Body of pancreas (tissue), 4 donors: ENCODE measurements at regions not wholly inside any gene's neighbourhood (a gene's known extent, or its start where the extent isn't known, plus 50 kb on each side); places are given as distances from the start of the nearest gene placed in this dataset.

ENCODE experiments used
- CTCF ChIP-seq, 7 experiments: fragments of 450-650 bp in 4 of 7; fragments of 200-600 bp in 3 of 7; sonication (generic) in 3 of 7; IDR thresholded peaks; one replicate each; pipeline ENCODE4 v1.5.1; 2016 to 2019; ENCODE audit warnings: antibody characterized with exemption in 7 of 7
- POLR2A ChIP-seq, 3 donors: fragments of 450-650 bp; IDR thresholded peaks; one replicate each; pipeline ENCODE4 v1.6.1; 2016; ENCODE audit warnings: antibody characterized with exemption in 3 of 3, mild to moderate bottlenecking in 2 of 3

GRCh38 chr16:73743665-73744496, 552.7 kb upstream of the PSMD7 start:
- TF ChIP-seq CTCF (IDR thresholded peaks at IDR 0.05), result no peak
- no peak for TF ChIP-seq POLR2A (IDR thresholded peaks at IDR 0.05)
